ENCODE measurements at regions not wholly inside any gene's neighbourhood (a gene's known extent, or its start where the extent isn't known, plus 50 kb on each side); places are given as distances from the start of the nearest gene placed in this dataset.
"Not testable (repeated sequence)": the region's sequence is repeated elsewhere in the genome, so short reads cannot be mapped to it uniquely, and the experiment has no call there.

DNA sequence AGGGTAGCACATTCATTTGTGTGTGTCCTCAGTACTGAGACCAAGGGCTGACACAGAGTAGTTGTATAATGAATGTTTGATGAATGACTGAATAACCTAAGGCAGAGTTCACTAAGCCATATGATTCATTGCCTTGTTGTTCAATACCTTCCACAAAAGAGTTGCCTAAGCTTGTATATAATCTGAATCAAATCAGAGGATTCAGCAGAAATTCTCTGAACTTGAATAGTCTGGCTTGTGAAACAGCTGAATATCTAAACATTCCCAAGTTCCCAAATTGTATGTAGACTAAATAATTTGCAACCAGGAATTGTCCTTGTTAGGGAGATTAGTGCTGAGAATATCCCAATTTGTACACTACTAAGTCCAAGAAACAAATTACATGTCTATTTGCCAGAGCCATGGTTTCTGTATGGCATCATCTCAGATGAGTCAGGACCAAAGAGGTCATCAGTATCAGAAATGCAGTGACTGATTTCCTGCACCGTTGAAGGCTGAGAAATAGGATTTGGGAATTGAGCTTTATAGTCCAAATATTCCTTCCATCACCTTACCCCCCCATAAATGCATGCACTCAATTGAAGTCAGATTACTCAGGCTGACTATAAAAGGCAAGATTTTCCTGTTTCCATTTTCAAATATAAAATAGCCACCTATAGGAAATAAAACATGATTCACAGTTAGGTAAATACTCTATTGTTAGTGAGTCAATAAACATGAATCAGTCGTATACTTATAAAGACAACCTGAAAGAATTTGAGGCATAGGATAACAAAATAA is 168.7 kb downstream of the PHLDA1 start:
- no peak overlapping the region for H3K4me3 ChIP-seq
- ATAC-seq (no peak), DNase-seq (no peak)
- TF ChIP-seq, protein P1, sequence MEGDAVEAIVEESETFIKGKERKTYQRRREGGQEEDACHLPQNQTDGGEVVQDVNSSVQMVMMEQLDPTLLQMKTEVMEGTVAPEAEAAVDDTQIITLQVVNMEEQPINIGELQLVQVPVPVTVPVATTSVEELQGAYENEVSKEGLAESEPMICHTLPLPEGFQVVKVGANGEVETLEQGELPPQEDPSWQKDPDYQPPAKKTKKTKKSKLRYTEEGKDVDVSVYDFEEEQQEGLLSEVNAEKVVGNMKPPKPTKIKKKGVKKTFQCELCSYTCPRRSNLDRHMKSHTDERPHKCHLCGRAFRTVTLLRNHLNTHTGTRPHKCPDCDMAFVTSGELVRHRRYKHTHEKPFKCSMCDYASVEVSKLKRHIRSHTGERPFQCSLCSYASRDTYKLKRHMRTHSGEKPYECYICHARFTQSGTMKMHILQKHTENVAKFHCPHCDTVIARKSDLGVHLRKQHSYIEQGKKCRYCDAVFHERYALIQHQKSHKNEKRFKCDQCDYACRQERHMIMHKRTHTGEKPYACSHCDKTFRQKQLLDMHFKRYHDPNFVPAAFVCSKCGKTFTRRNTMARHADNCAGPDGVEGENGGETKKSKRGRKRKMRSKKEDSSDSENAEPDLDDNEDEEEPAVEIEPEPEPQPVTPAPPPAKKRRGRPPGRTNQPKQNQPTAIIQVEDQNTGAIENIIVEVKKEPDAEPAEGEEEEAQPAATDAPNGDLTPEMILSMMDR (IDR thresholded peaks at IDR 0.05) = no peak
- H3K36me3 ChIP-seq = no peaks in the 10 kb centered on the region
- H3K9me3 ChIP-seq = no peaks in the 10 kb centered on the region
- H3K27me3 ChIP-seq = no peaks in the 10 kb centered on the region
- no peak overlapping the region for H3K27ac ChIP-seq
- intact Hi-C loops (cut with DNase I) = no loop called here
- H3K4me1 ChIP-seq = no peaks in the 10 kb centered on the region

DNA sequence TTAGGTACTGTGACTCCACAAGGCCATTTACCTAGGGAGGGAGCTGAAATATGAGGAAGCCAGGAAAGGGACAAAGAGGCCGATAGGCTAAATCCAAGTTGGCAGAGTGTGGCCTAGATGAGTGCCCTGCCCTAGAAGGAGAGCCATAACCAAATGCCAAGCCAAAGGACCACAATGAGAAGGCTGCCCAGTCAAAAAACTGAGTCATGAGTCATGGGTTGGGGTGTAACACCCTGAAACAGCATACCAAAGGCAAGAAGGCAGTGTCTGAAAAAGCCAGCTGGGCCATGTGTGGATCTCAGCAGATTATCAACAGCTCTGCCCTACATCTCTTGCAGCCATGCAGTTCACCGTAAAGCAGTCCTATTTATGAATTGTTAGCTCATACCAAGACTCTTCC is 171.7 kb downstream of the PHLDA1 start:
- TF ChIP-seq, protein P1 (IDR thresholded peaks at IDR 0.05) = no peak
- Histone ChIP-seq H3K27ac (no peak overlapping the region), H3K4me3 (no peak overlapping the region), H3K4me1 (no peaks in the 10 kb centered on the region), H3K36me3 (no peaks in the 10 kb centered on the region), H3K27me3 (no peaks in the 10 kb centered on the region), H3K9me3 (no peaks in the 10 kb centered on the region)
- intact Hi-C loops (cut with DNase I) = no loop called here
- ATAC-seq (no peak), DNase-seq (no peak)

DNA sequence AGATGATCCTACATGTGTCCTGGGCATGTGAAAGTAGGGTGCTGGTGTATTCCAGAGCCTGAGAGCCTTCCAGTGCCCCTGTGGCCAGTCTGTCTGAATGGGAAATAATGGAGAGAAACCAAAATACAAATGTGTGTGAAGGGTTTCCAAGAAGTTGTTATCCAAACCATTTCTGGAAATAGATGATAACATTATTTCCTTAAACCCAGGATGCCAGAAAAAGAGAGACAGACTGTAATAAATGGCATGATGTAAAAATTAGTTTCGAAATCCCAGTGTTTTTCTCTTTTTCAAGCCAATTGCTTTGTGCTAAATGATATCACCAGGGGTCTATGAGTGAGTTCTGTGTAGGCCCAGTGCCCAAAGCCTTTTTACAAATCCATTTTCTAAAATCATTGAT is 175.3 kb downstream of the PHLDA1 start:
- ATAC-seq (no peak), DNase-seq (peak in 1 of 4 donors; percentile 49)

DNA sequence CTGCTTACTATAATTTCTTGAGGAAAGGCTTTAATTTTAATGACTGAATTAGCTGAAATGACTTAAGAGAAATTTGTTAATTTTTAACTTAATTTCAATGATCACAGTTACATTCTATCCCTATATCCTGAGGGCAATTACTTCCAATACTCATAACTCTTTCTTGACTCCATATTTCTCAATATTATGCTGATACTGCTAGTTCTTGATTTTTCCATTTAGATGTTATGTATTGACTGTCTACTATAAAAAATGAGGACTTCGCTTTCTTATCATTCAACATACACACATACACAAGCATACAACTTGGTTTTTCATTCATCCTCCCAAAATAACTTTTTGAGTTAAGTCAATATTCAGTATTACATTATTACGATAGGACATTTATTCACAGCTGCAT is 176.2 kb downstream of the PHLDA1 start:
- no peak overlapping the region for H3K27ac ChIP-seq
- TF ChIP-seq, protein P1 (IDR thresholded peaks at IDR 0.05) = no peak
- intact Hi-C loops (cut with DNase I) = no loop called here
- no peak overlapping the region for H3K4me3 ChIP-seq
- no peaks in the 10 kb centered on the region for H3K4me1 ChIP-seq
- H3K36me3 ChIP-seq = no peaks in the 10 kb centered on the region
- no peaks in the 10 kb centered on the region for H3K9me3 ChIP-seq
- no peak for DNase-seq
- no peaks in the 10 kb centered on the region for H3K27me3 ChIP-seq
- ATAC-seq = no peak

More for the DNA sequence above, 175.3 kb downstream of the PHLDA1 start:
- no peaks in the 10 kb centered on the region for H3K9me3 ChIP-seq
- no peaks in the 10 kb centered on the region for H3K4me1 ChIP-seq
- H3K4me3 ChIP-seq = no peak overlapping the region
- no peaks in the 10 kb centered on the region for H3K27me3 ChIP-seq
- TF ChIP-seq, protein P1 (IDR thresholded peaks at IDR 0.05) = no peak
- H3K27ac ChIP-seq = no peak overlapping the region
- intact Hi-C loops (cut with DNase I) = no loop called here
- H3K36me3 ChIP-seq = no peaks in the 10 kb centered on the region

DNA sequence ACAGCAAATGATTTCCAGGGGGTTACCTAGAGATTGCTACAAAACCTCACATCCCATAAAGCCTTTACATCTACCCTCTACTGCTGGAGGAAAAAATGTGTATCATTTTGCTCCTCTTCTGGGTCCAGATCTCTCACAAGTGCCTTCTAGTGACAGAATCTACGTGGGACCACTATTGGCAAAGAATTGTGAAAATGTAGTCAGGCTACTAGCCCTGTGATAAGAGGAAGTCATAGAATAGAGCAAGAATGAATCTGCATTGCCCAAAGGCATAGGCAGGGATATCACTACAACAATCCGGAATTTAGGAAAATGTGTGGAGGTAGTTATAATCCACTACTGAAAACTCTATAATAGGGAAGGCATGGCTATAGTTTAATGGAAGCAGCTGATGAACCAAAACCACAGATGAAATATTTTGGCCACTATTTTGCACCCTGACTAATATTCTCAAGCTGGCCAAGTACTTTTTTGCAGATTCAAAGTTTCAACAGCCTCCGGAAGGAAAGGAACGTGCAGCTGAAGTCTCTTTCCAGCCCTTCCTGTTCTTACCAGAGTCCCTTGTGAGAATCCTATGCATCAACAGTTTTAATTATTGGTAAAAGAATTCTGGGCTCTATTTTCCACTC is 176.8 kb downstream of the PHLDA1 start:
- H3K9me3 ChIP-seq = no peaks in the 10 kb centered on the region
- H3K4me1 ChIP-seq = no peaks in the 10 kb centered on the region
- no peaks in the 10 kb centered on the region for H3K36me3 ChIP-seq
- H3K27me3 ChIP-seq = no peaks in the 10 kb centered on the region
- DNase-seq (no peak), ATAC-seq (no peak)
- TF ChIP-seq, protein P1 (IDR thresholded peaks at IDR 0.05) = no peak
- no peak overlapping the region for H3K4me3 ChIP-seq
- intact Hi-C loops (cut with DNase I) = no loop called here
- no peak overlapping the region for H3K27ac ChIP-seq

DNA sequence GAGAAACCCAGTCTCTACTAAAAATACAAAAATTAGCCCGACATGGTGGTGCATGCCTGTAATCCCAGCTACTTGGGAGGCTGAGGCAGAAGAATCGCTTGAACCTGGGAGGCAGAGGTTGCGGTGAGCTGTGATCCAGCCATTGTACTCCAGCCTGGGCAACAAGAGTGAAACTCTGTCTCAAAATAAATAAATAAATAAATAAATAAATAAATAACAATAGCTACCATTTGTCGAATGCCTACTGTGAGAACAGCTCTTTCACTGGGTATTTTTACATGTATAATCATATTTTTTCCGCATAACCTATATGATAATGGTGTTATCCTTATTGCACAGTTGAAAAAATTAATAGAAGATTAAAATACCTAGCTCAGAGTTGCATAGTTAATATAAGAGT is 177.4 kb downstream of the PHLDA1 start:
- not testable (repeated sequence) for ATAC-seq, H3K9me3 ChIP-seq

More for the DNA sequence above, 177.4 kb downstream of the PHLDA1 start:
- H3K27ac ChIP-seq; H3K4me1 ChIP-seq; intact Hi-C loops (cut with DNase I); DNase-seq; H3K27me3 ChIP-seq; H3K36me3 ChIP-seq; H3K4me3 ChIP-seq: not testable (repeated sequence)

Measured in left lung (tissue), 4 donors.